ENCODE measurements at regions not wholly inside any gene's neighbourhood (a gene's known extent, or its start where the extent isn't known, plus 50 kb on each side); places are given as distances from the start of the nearest gene placed in this dataset.

GRCh38 chr2:18821431-18821830 lies 232.1 kb upstream of the NT5C1B start (continued):
- no peak for TF ChIP-seq RERE (CRISPR knock-in tag; IDR thresholded peaks at IDR 0.05; ENCODE audit: borderline replicate concordance)

GRCh38 chr2:18820966-18821365 lies 231.6 kb upstream of the NT5C1B start:
- H3K4me3 ChIP-seq = no peak overlapping the region
- ChIA-PET CTCF (ENCODE audit: low intra/inter-chr PET ratio) (no interaction called here), POLR2A (no interaction called here)
- no peak overlapping the region for H3K9ac ChIP-seq (ENCODE audit: insufficient read depth in 1 of 2, low read depth in 2 of 2, low read length in 2 of 2)
- TF ChIP-seq GATAD2A (IDR thresholded peaks at IDR 0.05) (no peak), ZNF175 (CRISPR knock-in tag; IDR thresholded peaks at IDR 0.05; ENCODE audit: low read depth) (no peak), ESRRA (IDR thresholded peaks at IDR 0.05; ENCODE audit: borderline replicate concordance, low read depth) (no peak)
- ATAC-seq = no peak
- 0% methylated on average over 1 of the region's 1 CpG for WGBS (ENCODE audit: insufficient coverage, low coverage, missing lambda C conversion rate)
- H4K20me1 ChIP-seq (replicated peaks; ENCODE audit: control insufficient read depth, insufficient read depth, low read length) = no peaks in the 10 kb centered on the region
- H2AFZ ChIP-seq (ENCODE audit: low read depth, low read length) = no peak overlapping the region
- no peak for DNase-seq (ENCODE audit: extremely low read depth in 1 of 4, low spot score in 3 of 4)
- H3K27me3 ChIP-seq (ENCODE audit: control insufficient read depth in 2 of 2, insufficient read depth in 2 of 2, low read length in 2 of 2) = no peaks in the 10 kb centered on the region
- in situ Hi-C loops (cut with MboI) (no loop called here), intact Hi-C loops (cut with micrococcal nuclease) (no loop called here)
- no peaks in the 10 kb centered on the region for H3K9me3 ChIP-seq (replicated peaks; ENCODE audit: control insufficient read depth, insufficient read depth, low read depth, low read length)
- H3K9me1 ChIP-seq (ENCODE audit: control insufficient read depth, insufficient read depth, low read length) = no peaks in the 10 kb centered on the region
- no peak overlapping the region for H3K27ac ChIP-seq (ENCODE audit: extremely low read depth, low read depth, low read length)
- H3K4me2 ChIP-seq (ENCODE audit: insufficient read depth, low read length) = no peak overlapping the region
- H3K36me3 ChIP-seq (ENCODE audit: control insufficient read depth, insufficient read depth, low read length) = no peaks in the 10 kb centered on the region
- BruUV-seq (replicated peaks) = no TSS peak
- H3K4me1 ChIP-seq (replicated peaks in 1 of 2; ENCODE audit: control insufficient read depth in 2 of 2, insufficient read depth in 2 of 2, low read length in 2 of 2) = no peaks in the 10 kb centered on the region
- H3K79me2 ChIP-seq (ENCODE audit: control insufficient read depth, insufficient read depth, low read length) = no peaks in the 10 kb centered on the region
- FAIRE-seq = no peak
